HuH-7.5 (cell line): ENCODE measurements at regions not wholly inside any gene's neighbourhood (a gene's known extent, or its start where the extent isn't known, plus 50 kb on each side); places are given as distances from the start of the nearest gene placed in this dataset.
A peak's percentile ranks its signal among the peaks of the same experiment; 100 is the strongest.
"Not testable (repeated sequence)": the region's sequence is repeated elsewhere in the genome, so short reads cannot be mapped to it uniquely, and the experiment has no call there.

Experiments
- DNase-seq: peaks from one replicate; pipeline ENCODE4 v3.0.0; 2011; ENCODE audit warnings: low spot score

DNA sequence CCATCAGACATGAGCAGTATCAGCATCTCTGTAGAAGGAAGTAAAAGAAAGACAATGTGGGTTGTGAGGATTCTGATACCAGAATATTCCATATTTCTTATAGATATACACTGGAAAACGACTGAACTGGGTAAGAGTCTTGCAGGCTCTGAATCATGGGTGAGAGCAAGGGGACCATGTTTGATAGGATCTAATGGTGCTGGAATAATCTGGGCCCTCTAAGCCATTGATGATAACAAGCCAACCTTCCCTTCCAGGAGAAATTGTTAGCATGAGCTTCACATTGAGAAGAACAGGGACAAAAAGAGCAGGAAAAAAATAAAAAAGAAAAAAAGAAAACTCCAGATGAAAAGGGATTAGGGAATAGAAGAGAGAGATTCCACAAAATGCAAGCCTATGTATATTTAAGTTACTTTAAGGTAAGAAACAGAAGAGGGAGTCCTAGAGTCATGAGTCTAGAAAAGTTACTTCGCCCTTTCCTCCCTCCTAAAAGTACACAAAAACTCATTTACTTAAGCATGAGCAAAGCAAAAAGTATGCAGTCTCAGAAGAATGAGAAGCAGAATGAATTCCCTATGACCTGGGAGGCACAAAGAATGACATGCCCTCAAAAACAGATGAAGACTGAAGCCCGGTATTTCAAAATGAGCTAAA is 181.9 kb downstream of the TMEM26 start:
- DNase-seq = peak; percentile 3

DNA sequence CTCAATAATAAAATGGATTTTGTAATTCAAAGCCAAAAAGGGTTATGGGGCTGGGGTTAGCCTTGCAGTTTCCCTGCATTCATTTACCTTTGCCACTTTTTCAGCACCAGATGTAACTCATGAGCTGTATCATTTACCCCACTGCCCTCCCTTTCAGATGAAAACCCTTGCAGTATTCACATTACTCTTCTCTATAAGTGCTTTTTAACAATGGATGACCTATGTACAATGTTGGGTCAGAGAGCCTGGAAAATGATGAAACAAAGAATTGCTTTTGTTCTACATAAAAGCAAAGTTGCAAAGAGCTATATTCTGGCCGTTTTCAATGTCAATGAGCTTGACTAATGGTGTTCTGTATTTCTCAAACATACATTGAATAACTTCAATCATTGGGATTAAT is 189.7 kb downstream of the TMEM26 start:
- no peak for DNase-seq

DNA sequence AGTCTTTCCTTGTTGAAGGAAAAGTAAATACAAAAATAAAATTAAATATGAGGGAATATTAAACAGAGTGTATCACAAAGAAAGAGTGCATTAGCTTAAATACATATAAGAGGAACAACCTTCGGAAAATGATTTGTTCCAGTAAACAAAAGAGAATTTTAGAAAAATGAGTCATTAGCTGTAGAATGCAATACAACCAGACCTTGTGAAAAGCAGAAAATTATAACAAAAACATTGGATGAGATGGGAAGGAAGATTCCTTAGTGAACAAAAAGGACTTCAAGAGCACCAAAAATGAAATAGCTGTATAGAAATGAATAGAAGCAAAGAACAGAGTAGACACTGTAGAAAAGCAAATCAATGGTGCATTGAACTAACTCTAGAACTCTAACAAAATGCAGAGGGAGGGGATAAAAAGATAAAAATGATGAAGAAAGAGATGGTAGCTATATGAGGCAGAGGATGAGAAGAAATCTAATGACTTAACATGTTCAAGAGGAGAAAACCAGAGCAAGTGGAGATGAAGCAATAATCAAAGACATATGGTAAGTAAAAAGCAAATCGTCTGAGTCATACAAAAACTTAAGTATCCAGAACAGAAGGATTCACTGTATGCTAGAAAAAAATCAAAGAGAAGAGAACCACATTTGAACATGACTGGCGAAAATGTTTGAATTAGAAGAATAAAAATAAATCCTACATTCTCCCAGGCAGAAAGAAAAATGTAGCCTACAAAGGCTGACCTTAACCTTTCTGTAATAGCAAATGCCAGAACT is 190.5 kb downstream of the TMEM26 start:
- DNase-seq = no peak

DNA sequence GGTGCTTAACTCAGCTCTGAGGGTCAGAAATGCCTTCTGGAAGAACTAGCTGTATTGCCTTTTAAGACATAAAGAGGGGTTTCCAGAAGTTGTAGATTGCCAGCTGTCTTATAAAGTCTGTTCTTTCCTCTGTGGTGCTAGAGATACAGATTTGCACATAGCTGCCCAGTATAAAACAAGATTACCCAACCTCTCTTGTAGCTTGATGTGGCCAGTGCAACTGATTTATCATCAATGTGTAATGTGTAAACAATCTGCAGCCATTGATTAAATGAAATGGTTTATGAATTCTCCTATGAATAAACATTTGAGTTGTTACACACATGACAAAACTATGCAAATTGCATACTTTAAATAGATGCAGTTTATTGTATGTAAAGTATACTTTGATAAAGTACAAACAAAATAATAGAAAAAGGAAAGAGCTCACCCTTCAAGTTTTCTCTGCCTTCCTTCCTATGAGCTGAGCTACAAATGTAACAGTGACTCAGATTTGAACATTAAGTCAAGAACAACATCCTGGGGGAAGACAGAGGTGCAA is 195.2 kb downstream of the TMEM26 start:
- no peak for DNase-seq

DNA sequence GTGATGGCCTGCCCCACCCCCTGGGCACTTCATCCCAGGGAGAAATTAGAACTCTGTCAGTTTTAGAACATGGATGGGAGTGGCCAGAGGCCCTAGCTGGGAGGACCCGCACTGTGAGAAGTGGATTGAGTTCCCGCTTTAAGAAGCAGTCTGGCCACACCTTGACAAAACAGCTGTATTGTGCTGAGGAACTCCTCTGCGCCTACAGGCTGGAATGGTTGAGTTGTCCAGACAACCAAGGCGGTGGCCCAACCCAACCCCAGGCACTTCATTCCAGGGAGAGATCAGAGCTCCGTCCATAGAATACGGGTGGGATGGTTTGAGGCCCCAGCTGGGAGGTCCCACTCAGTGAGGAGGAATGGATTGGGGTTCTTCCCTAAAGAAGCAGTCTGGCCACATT is 196.0 kb downstream of the TMEM26 start:
- DNase-seq = no peak

DNA sequence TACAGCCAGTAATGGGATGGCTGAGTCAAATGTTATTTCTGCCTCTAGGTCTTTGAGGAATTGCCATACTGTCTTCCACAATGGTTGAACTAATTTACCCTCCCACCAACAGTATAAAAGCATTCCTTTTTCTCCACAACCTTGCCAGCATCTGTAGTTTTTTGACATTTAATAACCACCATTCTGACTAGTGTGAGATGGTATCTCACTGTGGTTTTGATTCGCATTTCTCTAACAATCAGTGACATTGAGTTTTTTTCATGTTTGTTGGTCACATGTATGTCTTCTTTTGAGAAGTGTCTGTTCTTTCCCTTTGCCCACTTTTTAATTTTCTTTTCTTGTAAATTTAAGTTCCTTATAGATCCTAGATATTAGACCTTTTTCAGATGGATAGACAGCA is 200.9 kb downstream of the TMEM26 start:
- not testable (repeated sequence) for DNase-seq

DNA sequence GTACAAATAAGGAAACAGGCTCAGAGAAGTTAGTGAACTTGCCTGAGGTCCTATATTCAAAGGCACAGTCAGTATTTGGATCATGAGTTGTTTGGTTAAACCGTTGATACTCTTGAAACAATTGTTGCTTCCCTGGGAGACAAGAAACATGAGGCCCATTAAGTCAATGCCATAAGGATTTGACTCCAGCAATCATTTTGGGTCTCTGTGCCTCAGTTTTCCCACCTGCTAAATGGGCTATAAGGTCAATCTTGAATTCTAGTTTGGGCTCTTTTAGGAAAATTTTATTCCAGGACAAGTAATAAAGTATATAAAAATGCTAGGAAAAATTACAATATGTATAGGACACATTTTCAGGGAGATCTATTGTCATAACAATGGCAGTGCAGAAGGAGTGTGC is 202.1 kb downstream of the TMEM26 start:
- no peak for DNase-seq

DNA sequence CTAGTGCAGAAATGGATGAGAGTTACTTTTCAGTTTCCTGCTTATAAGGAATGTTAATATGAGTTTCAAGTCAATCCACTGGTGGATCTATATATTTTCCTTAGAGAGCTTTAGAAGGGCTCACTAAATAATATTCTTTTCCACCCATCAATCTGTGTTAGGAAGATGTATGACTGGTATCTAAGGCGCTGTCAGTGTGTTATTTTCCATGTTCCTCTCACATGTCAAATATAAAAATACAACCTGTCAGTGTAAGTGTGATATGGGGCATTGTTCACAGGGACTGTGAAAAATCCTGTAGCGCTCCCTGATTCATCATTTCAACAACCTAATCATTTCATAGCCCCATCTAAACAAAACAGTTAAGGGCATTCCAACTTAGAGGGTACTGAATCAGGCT is 203.1 kb downstream of the TMEM26 start:
- no peak for DNase-seq

DNA sequence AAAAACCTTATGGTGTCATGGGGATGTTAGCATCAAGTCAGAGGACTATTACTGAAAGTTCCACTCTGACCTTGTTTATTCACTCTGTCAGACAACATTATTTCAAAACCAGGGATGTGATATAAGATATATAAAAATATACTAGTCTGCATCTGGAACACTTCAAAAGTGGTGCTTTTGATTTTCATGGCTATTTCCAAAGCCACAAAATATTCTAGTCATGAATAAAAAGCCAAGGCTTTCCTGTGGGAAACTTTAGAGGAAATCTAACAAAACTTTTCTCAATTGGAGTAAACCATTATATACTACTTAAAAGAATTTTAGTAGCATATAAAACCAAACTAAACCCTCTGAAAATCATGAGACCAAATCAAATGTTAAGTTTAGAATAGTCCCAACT is 205.2 kb downstream of the TMEM26 start:
- DNase-seq = no peak

DNA sequence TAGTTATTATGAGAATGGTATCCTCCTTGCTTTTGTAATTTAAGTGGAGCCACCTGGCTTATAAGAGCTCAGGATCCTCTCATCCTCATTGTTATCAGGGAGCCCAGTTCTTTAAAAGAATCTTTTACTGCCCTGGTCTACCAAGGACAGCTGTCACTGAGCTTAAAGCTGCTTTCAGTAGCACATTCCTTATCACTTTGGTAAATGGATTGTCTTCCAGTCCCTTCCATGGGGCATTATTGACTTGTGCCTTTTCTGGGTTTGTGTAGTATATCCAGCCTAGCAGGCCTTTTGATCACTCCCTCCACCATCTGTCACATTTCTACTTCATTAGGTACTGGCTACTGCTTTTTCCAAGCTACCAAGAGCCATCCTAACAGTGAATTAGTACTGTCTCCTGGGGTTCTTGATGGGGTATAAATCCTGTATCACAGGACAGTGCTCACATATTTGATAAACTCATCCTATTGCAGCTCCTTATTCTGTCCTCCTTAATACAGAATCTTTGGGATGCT is 208.9 kb downstream of the TMEM26 start:
- no peak for DNase-seq

DNA sequence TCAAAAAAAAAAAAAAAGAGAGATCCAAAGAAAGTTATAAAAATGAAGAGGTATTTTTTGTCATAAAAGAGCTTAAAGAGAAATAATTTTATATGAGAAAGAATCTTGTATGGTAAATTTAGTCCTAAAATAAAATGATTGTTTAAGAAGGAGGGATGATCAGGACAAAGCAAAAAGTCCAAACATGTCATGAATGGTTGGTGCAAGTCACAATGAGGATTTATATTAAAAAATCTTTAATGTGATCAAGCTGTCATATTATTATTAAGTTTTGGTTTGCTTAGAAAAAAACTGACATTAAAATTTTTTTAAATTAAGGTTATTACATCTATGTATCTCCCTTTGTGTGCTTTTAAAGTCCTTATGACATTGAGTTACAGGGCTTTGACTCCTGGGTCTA is 220.4 kb downstream of the TMEM26 start:
- DNase-seq = no peak

DNA sequence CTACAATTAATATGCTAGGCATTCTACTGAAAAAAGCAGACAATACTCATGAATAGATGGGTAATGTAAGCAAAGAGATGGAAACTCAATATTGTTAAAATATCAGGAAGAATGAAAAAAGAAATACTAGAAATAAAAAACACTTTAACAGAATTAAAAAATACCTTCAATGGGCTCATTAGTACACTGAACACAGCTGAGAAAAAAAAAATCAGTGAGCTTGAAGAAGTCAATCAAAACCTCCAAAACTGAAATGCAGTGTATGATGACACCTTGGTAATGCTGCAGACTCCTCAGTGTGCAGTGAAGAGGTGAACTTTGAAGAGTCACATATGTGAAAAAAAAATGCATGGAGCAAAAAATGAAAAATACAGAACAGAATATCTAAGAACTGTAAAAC is 227.2 kb downstream of the TMEM26 start:
- no peak for DNase-seq

DNA sequence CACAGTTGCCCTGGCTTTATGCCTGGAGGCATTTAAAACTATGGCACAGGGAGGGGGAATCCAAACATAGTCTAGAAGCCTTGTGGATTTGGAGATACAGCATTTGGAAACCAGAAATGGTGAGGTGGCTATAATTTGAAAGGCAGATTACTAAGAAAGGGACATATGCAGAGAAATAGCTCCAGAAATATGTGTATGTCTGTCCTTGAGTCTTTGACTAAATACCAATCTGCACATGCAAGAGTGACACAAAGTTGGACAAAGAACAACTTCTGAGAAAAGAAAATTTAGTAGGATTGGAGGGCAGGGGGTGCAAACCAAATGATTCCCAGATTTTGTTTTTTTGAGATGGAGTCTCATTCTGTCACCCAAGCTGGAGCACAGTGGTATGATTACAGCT is 229.6 kb downstream of the TMEM26 start:
- no peak for DNase-seq

DNA sequence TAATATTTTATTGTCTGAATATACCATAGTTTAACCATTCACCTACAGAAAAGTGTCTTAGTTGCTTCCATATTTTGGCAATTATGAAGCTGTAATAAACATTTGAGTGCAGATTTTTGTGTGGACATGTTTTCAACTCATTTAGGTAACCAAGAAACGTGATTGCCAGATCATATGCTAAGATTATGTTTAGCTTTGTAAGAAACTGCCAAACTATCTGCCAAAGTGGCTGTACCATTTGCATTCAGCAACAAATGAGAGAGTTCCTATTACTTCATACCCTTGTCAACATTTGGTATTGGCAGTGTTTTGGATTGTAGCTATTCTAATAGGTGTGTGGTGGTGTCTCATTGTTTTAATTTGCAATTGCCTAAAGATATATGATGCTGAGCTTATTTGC is 233.5 kb downstream of the TMEM26 start:
- DNase-seq = no peak

DNA sequence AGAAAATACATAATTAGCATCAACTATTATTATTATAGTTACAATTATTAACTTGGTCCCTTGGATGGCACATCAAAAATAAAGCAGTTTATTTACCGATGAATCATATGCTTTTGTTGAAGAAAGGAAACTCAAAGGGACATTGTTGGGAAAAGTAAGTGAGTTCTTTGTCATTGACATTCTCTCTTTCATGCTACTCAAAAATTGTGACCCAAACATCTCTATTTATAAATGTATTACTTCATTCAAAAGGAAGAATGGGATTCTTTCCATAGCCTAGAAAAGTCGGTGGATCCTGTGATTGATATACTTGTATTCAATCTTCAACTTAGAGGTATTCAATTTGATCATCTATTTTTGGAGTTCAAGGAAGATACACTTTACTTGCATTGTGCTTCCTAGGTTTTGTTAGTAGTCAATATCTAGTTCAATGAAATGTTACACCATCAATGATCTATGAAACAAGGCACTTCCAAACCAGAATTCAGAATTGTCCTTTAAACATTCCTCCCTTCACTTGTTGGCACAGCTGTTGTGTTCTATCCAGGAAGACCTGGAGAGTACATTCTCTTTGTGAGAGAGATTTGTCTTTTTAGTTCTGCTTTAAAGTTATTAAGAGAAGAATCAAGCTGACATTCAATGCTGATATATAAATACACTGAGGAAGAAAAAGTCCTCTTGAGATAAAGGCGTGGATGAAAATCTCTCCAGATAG is 235.2 kb downstream of the TMEM26 start:
- DNase-seq = no peak

DNA sequence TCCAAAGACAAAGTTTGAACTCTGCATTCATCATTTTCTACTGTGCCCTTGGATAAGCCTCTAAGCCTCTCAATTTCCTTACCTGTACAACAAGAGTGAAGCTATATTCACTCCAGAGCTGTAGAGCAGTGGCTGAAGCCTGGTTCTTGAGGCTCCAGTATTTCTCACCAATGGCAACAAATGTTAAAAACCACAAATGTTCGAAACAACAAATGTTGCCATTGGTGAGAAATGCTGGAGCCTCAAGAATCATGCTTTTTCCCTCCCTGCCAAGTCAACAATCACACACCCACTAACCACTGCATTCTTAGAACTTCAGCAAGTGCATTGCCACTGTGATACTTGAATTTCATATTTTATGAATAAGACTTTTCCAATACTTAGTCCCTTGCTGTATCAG is 237.9 kb downstream of the TMEM26 start:
- DNase-seq = no peak

DNA sequence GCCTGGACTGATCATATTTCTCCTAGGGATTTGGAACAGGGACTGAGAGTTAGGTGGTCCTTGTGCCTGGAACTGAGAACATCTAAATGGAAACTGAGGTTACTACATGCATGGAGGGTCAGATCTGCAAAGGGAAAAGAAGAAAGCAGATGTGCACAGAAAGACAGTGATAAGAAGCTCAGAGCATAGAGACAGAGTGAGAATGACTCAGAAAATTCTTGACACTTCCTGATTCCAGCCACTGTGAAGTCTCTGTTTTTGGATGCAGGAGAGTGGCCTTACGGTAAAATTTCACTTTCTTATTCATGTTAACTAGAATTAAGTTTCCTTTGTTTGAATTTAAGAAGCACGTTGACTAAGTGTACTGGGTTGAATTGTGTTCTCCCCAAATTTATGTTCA is 241.7 kb downstream of the TMEM26 start:
- no peak for DNase-seq

DNA sequence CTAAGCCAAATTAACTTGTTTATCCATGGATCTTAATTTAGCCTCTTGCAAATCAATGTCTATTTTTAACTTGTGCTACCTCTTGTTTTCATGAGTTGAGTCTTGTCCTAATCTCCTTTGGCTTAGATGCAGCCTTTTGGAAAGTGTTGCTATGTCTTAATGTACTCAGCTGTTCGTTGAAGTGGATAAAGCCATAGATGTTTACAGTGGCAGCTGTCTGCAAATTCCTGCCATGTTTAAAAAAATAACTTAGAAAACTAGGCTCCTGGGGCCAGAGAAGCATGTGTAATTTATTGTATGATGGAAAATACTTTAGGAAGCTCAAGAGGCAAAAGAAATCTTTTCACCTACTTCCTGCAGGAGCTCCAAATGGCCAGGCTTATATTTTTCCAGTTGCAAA is 253.1 kb upstream of the RHOBTB1 start:
- no peak for DNase-seq

DNA sequence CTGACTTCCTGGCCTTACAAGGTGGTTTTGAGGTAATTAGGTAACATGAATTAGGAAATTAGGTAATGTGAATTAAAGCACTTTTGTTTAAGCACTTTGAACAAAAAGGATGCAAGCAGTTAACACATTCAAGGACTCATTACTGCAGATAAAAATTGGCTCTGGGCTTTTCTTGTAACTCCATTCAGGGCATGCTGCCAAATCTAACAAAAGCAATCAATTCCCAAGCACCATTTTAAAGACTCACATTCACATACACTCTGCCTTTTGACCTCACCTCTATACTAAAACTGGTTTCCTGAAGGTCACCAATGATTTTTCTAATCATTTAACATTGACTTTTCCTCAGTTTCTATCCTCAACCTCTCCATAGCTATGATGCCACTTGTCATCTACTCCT is 251.2 kb upstream of the RHOBTB1 start:
- DNase-seq = no peak

DNA sequence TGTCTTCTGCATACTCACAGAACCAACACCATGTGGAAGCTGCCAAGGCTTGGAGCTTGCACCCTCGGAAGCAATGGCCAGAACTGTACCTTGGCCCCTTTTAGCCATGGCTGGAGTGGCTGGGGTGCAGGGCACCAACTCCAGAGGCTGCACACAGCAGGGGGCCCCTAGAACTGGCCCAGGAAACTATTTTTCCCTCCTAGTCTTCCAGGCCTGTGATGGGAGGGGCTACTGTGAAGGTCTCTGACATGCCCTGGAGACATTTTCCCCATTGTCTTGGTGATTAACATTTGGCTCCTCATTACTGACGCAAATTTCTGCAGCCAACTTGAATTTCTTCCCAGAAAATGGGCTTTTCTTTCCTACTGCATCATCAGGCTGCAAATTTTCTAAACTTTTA is 248.6 kb upstream of the RHOBTB1 start:
- DNase-seq = not testable (repeated sequence)

DNA sequence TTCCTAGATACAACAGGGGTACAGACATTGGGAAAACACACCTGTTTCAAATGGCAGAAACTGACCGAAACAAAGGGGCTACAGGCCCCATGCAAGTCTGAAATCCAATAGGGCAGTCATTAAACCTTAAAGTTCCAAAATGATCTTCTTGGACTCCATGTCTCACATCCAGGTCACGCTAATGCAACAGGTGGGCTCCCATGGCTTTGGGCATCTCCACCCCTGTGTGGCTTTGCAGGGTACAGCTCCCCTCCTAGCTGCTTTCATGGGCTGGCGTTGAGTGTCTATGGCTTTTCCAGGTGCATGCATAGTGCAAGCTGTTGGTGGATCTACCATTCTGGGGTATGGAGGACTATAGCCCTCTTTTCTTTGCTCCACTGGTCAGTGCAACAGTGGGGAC is 248.1 kb upstream of the RHOBTB1 start:
- no peak for DNase-seq

DNA sequence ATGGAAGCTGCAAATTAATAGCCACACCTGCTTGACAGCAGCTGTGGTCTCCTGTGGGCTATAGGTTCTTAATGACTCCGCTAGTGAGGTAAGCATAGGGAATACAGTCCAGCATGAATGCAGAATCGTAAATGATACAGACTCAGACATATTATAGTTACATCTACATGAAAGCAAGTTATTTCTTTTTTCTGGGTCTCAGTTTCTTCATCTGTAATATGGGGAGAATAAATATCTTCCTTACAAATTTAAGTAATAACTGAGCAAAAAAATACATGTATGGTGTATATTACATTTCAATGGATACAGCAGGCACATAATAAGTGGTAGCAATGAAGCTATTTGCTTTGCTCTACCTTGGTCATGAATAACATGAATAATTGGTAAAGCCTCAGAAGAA is 245.9 kb upstream of the RHOBTB1 start:
- no peak for DNase-seq

DNA sequence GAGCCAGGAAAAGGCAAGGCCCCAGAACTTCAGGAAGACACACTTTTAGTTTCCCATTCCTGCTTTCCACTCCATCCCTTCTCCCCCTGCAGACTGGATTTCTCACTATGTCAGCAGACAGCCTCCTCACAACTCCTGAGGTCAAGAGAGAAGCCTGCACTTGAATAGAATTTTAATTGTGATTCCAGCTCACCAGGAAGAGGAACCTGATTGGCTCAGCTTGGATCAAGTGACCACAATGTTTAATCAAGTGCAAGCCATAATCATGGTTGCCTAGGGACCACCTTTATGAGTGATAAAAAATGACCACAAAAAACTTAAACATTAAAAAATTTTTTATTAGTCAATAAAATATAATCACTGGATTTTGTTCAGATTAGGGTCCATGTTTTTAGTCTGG is 244.7 kb upstream of the RHOBTB1 start:
- no peak for DNase-seq
